Right lobe of liver (tissue), 6 donors: ENCODE measurements at regions not wholly inside any gene's neighbourhood (a gene's known extent, or its start where the extent isn't known, plus 50 kb on each side); places are given as distances from the start of the nearest gene placed in this dataset.

Experiments
- ATAC-seq, 4 donors: fragments of 200-7000 bp; cut with Tn5 transposase; one replicate each; pipeline ENCODE4 v1.9.1; 2020; ENCODE audit warnings: mild to moderate bottlenecking in 4 of 4, moderate library complexity in 4 of 4
- DNase-seq, 3 donors: peaks; one replicate each; pipeline ENCODE4 v3.0.0-alpha.2; 2020
- H3K27ac ChIP-seq, 3 donors: fragments of 200-600 bp; one replicate each; pipeline ENCODE4 v1.8.0; 2022
- H3K27me3 ChIP-seq, 2 donors: fragments of 200-600 bp; one replicate each; pipeline ENCODE4 v1.8.0; 2022
- H3K36me3 ChIP-seq, 4 donors: fragments of 200-600 bp; sonication (generic) in 1 of 4; one replicate each; pipeline versions ENCODE4 v1.5.1 to v1.8.0; 2017 to 2022; ENCODE audit warnings: control low read depth in 1 of 4
- H3K4me1 ChIP-seq, 4 donors: fragments of 200-600 bp; sonication (generic) in 1 of 4; one replicate each; pipeline versions ENCODE4 v1.5.1 to v1.8.0; 2017 to 2022; ENCODE audit warnings: control low read depth in 1 of 4
- H3K4me3 ChIP-seq, 3 donors: fragments of 200-600 bp; one replicate each; pipeline ENCODE4 v1.8.0; 2022
- H3K9me3 ChIP-seq, 4 donors: fragments of 200-600 bp; sonication (generic) in 1 of 4; one replicate each; pipeline versions ENCODE4 v1.5.1 to v1.8.0; 2017 to 2022; ENCODE audit warnings: control low read depth in 1 of 4
- CTCF ChIP-seq, 4 donors: fragments of 200-600 bp in 3 of 4; fragments of 450-650 bp in 1 of 4; IDR thresholded peaks; one replicate each; pipeline versions ENCODE4 v1.5.1 to v1.8.0; 2016 to 2022; ENCODE audit warnings: antibody characterized with exemption in 4 of 4, mild to moderate bottlenecking in 2 of 4
- POLR2A ChIP-seq: fragments of 450-650 bp; IDR thresholded peaks from one replicate; pipeline ENCODE4 v1.6.1; 2017; ENCODE audit warnings: antibody characterized with exemption, mild to moderate bottlenecking
- WGBS: methylation state at CpG from one replicate; pipeline ENCODE4 v1.1.6; 2018; ENCODE audit warnings: low coverage, low lambda C conversion rate; ENCODE audit not compliant: insufficient coverage; ENCODE audit errors: missing lambda C conversion rate; 5-methylcytosine and 5-hydroxymethylcytosine counted together
- intact Hi-C, 2 donors: fragments of 100-400 bp; cut with DNase I; formaldehyde crosslinking; loops; one replicate each; pipeline versions ENCODE4 v1.11.2 to v1.14.1; 2022
- donor health status: DM: no; HTN: yes; CAD: no.
- donor health status: DM: no; HTN: no; CAD: no.
- donor health status: DM: no; HTN: no; CAD: no.
- donor health status: DM: no; HTN: yes; CAD: no.
- donor health status: DM: no; HTN: yes; CAD: no.

DNA sequence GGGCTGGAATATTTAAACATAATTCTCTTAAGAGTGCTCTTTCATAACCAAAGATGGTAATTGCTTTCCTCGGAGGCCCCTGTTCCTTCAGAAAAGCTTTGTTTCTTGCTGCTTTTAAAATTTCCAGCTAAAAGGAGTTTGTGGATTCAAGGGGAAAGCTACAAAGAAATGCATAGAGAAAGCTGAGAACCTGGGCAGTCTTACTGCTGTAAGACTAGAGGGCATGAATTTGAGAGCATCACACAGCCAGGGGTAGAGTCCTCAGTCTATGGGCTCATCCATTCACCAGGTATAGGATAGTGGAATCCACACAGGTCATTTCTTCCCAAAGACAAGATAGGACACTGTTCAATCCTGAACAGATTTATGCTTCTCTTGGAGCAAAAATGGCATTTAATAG, 186.3 kb upstream of the PLD5 start:
- no peaks in the 10 kb centered on the region for H3K9me3 ChIP-seq
- ATAC-seq (no peak), DNase-seq (no peak)
- H3K4me3 ChIP-seq, result no peak overlapping the region
- intact Hi-C loops, result no loop called here
- no peak overlapping the region for H3K27ac ChIP-seq
- H3K36me3 ChIP-seq, result no peaks in the 10 kb centered on the region
- H3K4me1 ChIP-seq, result no peaks in the 10 kb centered on the region
- TF ChIP-seq POLR2A (no peak), CTCF (IDR thresholded peaks at IDR 0.05) (no peak)
- WGBS, result 40% methylated on average over 1 of the region's 1 CpG
- H3K27me3 ChIP-seq, result no peaks in the 10 kb centered on the region

GRCh38 chr1:242710286-242710685, 185.8 kb upstream of the PLD5 start:
- no peaks in the 10 kb centered on the region for H3K9me3 ChIP-seq
- no peaks in the 10 kb centered on the region for H3K4me1 ChIP-seq
- ATAC-seq, result no peak
- DNase-seq, result no peak
- no peaks in the 10 kb centered on the region for H3K36me3 ChIP-seq
- 42% methylated on average over 4 of the region's 4 CpGs for WGBS
- intact Hi-C loops, result no loop called here
- TF ChIP-seq POLR2A, result no peak
- TF ChIP-seq CTCF (IDR thresholded peaks at IDR 0.05), result no peak
- no peak overlapping the region for H3K4me3 ChIP-seq
- H3K27ac ChIP-seq, result no peak overlapping the region
- H3K27me3 ChIP-seq, result no peaks in the 10 kb centered on the region

DNA sequence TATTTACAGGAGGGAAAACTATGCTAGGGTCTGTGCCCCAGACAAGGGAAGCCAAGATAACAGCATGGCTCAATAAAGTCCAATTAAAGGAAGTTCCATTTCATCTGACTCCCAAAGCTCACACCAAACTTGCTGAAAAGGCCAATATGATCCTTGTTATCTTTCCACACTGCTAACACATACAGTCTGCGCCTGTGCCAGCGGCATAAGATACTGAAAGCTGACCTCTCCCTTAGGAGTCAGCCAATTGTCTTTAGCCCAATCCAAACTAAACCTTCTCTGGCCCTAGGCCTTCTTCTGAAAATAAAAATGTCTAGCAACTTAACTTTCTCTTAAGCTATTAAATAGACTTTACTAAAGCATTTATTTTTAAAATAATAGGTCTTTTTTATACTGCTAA, 179.0 kb upstream of the PLD5 start:
- intact Hi-C loops, result no loop called here
- Histone ChIP-seq H3K27ac (no peak overlapping the region), H3K27me3 (no peaks in the 10 kb centered on the region), H3K9me3 (no peaks in the 10 kb centered on the region), H3K4me3 (no peak overlapping the region), H3K36me3 (no peaks in the 10 kb centered on the region), H3K4me1 (no peaks in the 10 kb centered on the region)
- 63% methylated on average over 2 of the region's 2 CpGs for WGBS
- DNase-seq (no peak), ATAC-seq (no peak)
- no peak for TF ChIP-seq POLR2A
- TF ChIP-seq CTCF (IDR thresholded peaks at IDR 0.05), result no peak

DNA sequence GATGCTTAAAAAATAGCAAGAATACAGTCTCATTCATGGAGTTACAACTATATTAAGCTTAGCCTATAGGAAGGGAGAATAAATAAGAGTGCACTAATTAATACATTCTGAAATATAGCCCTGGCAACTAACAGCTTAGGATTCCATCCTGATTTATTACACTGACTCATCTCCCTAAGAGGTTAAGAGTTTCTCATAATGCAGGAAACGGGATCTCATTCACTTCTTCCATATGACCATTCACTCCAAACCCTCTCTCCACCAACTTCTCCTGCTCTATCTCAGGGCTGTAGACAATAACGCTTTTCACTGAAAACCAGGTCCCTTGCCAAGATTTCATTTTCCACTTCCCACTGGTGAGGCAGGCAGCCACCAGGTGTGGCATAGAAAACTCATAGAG, 168.5 kb upstream of the PLD5 start:
- Histone ChIP-seq H3K27me3 (no peaks in the 10 kb centered on the region), H3K9me3 (no peaks in the 10 kb centered on the region), H3K4me3 (no peak overlapping the region), H3K4me1 (no peaks in the 10 kb centered on the region), H3K36me3 (no peaks in the 10 kb centered on the region), H3K27ac (no peak overlapping the region)
- ATAC-seq (no peak), DNase-seq (no peak)
- intact Hi-C loops, result no loop called here
- TF ChIP-seq CTCF (IDR thresholded peaks at IDR 0.05), result no peak
- TF ChIP-seq POLR2A, result no peak
- WGBS, result 54% methylated on average over 2 of the region's 2 CpGs

DNA sequence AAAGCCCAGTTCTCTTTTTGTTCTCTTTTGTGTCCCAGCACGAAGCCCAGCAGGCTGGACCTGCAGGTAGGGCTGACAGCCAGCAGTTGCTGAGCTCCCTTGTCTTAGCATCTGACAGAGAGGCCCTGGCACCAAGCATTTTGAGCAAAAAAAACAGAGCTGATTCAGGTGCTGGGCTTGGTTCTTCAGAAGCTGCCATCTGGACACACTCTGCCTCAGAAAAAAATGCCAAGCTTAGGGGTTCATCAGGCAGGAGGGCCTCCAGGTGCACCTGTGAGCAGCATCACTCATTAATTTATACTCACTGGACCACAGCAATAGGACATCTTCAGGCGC, 167.1 kb upstream of the PLD5 start:
- no peak overlapping the region for H3K4me3 ChIP-seq
- no peak for ATAC-seq
- H3K4me1 ChIP-seq, result no peaks in the 10 kb centered on the region
- TF ChIP-seq POLR2A, result no peak
- no peak for TF ChIP-seq CTCF (IDR thresholded peaks at IDR 0.05)
- intact Hi-C loops, result no loop called here
- H3K27me3 ChIP-seq, result no peaks in the 10 kb centered on the region
- H3K36me3 ChIP-seq, result no peaks in the 10 kb centered on the region
- DNase-seq, result no peak
- no peaks in the 10 kb centered on the region for H3K9me3 ChIP-seq
- 0% methylated on average over 1 of the region's 2 CpGs for WGBS
- H3K27ac ChIP-seq, result no peak overlapping the region
